GM06990 (cell line): ENCODE measurements at regions not wholly inside any gene's neighbourhood (a gene's known extent, or its start where the extent isn't known, plus 50 kb on each side); places are given as distances from the start of the nearest gene placed in this dataset.
"Not testable (repeated sequence)": the region's sequence is repeated elsewhere in the genome, so short reads cannot be mapped to it uniquely, and the experiment has no call there.

Source experiments
- DNase-seq: peaks from one replicate; pipeline ENCODE4 v3.0.0-alpha.2; 2011; ENCODE audit not compliant: insufficient read length; ENCODE audit errors: extremely low read depth
- H3K27me3 ChIP-seq: replicated peaks from 2 replicates; pipeline ENCODE4 v1.6.0; 2011; ENCODE audit warnings: low read length; ENCODE audit not compliant: control insufficient read depth, insufficient read depth
- H3K36me3 ChIP-seq: 2 replicates; pipeline ENCODE4 v1.5.1; 2011; ENCODE audit warnings: low read length; ENCODE audit not compliant: control insufficient read depth, insufficient read depth
- H3K4me3 ChIP-seq: replicated peaks from 2 replicates; pipeline ENCODE4 v1.5.1; 2011; ENCODE audit warnings: low read depth, mild to moderate bottlenecking, control low read depth, low read length
- CTCF ChIP-seq: IDR thresholded peaks from 2 replicates; pipeline ENCODE4 v1.5.1; 2011; ENCODE audit warnings: low read length, control low read depth, mild to moderate bottlenecking, inconsistent platforms; ENCODE audit not compliant: insufficient read depth, poor library complexity, severe bottlenecking

- H3K27me3 ChIP-seq, result no peaks in the 10 kb centered on the region
- DNase-seq, result no peak
- H3K4me3 ChIP-seq, result no peak overlapping the region
- H3K36me3 ChIP-seq, result no peaks in the 10 kb centered on the region
- no peak for TF ChIP-seq CTCF
Observed at GRCh38 chr6:155538708-155539390, 83.2 kb upstream of the NOX3 start.

- no peak for TF ChIP-seq CTCF
- no peaks in the 10 kb centered on the region for H3K36me3 ChIP-seq
- no peaks in the 10 kb centered on the region for H3K27me3 ChIP-seq
- no peak for DNase-seq
- no peak overlapping the region for H3K4me3 ChIP-seq
Observed at GRCh38 chr6:155534678-155535077, 79.0 kb upstream of the NOX3 start.

GRCh38 chr6:155530219-155530834, 74.7 kb upstream of the NOX3 start:
- DNase-seq, result no peak

GRCh38 chr6:155529814-155530213, 74.2 kb upstream of the NOX3 start:
- not testable (repeated sequence) for H3K36me3 ChIP-seq, H3K27me3 ChIP-seq, DNase-seq, H3K4me3 ChIP-seq

More at GRCh38 chr6:155530219-155530834, 74.7 kb upstream of the NOX3 start:
- H3K27me3 ChIP-seq, result no peaks in the 10 kb centered on the region
- no peak overlapping the region for H3K4me3 ChIP-seq
- peak; percentile 68 for TF ChIP-seq CTCF
- no peaks in the 10 kb centered on the region for H3K36me3 ChIP-seq

GRCh38 chr6:155528982-155529453, 73.4 kb upstream of the NOX3 start:
- Histone ChIP-seq H3K27me3 (no peaks in the 10 kb centered on the region), H3K4me3 (no peak overlapping the region), H3K36me3 (no peaks in the 10 kb centered on the region)
- DNase-seq, result no peak
- no peak for TF ChIP-seq CTCF

- DNase-seq, result no peak
- H3K27me3 ChIP-seq, result no peaks in the 10 kb centered on the region
- no peak for TF ChIP-seq CTCF
Observed at GRCh38 chr6:155528335-155528734, 72.7 kb upstream of the NOX3 start.

More at GRCh38 chr6:155528335-155528734, 72.7 kb upstream of the NOX3 start:
- no peaks in the 10 kb centered on the region for H3K36me3 ChIP-seq
- H3K4me3 ChIP-seq, result no peak overlapping the region
